Fibroblast of lung (primary cell): ENCODE measurements at regions not wholly inside any gene's neighbourhood (a gene's known extent, or its start where the extent isn't known, plus 50 kb on each side); places are given as distances from the start of the nearest gene placed in this dataset.
A peak's percentile ranks its signal among the peaks of the same experiment; 100 is the strongest.

Source experiments
- DNase-seq, 2 donors: peaks; one replicate each; pipeline versions ENCODE4 v3.0.0 to v3.0.0-alpha.2; 2010; ENCODE audit warnings: low read depth in 2 of 2
- H2AFZ ChIP-seq: 2 replicates; pipeline ENCODE4 v1.5.1; 2012; ENCODE audit warnings: low read length, control low read depth, inconsistent platforms
- H3K27ac ChIP-seq: 2 replicates; pipeline ENCODE4 v1.5.1; 2011; ENCODE audit warnings: low read length, control low read depth; ENCODE audit not compliant: insufficient read depth
- H3K27me3 ChIP-seq: 2 replicates; pipeline ENCODE4 v1.5.1; 2011; ENCODE audit warnings: mild to moderate bottlenecking, low read length; ENCODE audit not compliant: control insufficient read depth, insufficient read depth
- H3K36me3 ChIP-seq: 2 replicates; pipeline ENCODE4 v1.5.1; 2011; ENCODE audit warnings: low read length; ENCODE audit not compliant: control insufficient read depth, insufficient read depth
- H3K4me1 ChIP-seq: 2 replicates; pipeline ENCODE4 v1.5.1; 2011; ENCODE audit warnings: low read length; ENCODE audit not compliant: control insufficient read depth, insufficient read depth; ENCODE audit errors: extremely low read depth
- H3K4me2 ChIP-seq: 2 replicates; pipeline ENCODE4 v1.5.1; 2011; ENCODE audit warnings: low read length, control low read depth; ENCODE audit not compliant: insufficient read depth; ENCODE audit errors: extremely low read depth
- H3K4me3 ChIP-seq, 4 experiments: fragments of 200-600 bp in 1 of 4; sonication (generic) in 1 of 4; replicated peaks in 1 of 4; 2 replicates each; pipeline ENCODE4 v1.5.1; 2011 to 2016; ENCODE audit warnings: low read length in 4 of 4, low read depth in 3 of 4, mild to moderate bottlenecking in 3 of 4, control low read depth in 2 of 4, inconsistent platforms in 1 of 4, mixed read lengths in 1 of 4; ENCODE audit not compliant: insufficient read depth in 1 of 4; ENCODE audit errors: control extremely low read depth in 1 of 4
- H3K79me2 ChIP-seq: 2 replicates; pipeline ENCODE4 v1.5.1; 2012; ENCODE audit warnings: mild to moderate bottlenecking, low read length, inconsistent platforms; ENCODE audit not compliant: control insufficient read depth, insufficient read depth
- H3K9ac ChIP-seq: 2 replicates; pipeline ENCODE4 v1.5.1; 2011; ENCODE audit warnings: mild to moderate bottlenecking, low read length, control low read depth; ENCODE audit not compliant: insufficient read depth
- H3K9me3 ChIP-seq: 2 replicates; pipeline ENCODE4 v1.5.1; 2012; ENCODE audit warnings: low read depth, low read length; ENCODE audit not compliant: control insufficient read depth, insufficient read depth
- H4K20me1 ChIP-seq: 2 replicates; pipeline ENCODE4 v1.5.1; 2011; ENCODE audit warnings: low read length; ENCODE audit not compliant: control insufficient read depth, insufficient read depth; ENCODE audit errors: extremely low read depth
- EZH2 ChIP-seq: IDR thresholded peaks from 2 replicates; pipeline ENCODE4 v1.5.1; 2012; ENCODE audit warnings: low read length, control low read depth, mild to moderate bottlenecking; ENCODE audit errors: missing control alignments
- TF ChIP-seq, protein P1 (sequence below), 2 donors: IDR thresholded peaks in 1 of 2; conservative IDR thresholded peaks in 1 of 2; 1 replicate in 1 of 2; 2 replicates in 1 of 2; pipeline ENCODE4 v1.5.1; 2011 to 2012; ENCODE audit warnings: low read length in 2 of 2, control low read depth in 1 of 2, inconsistent platforms in 1 of 2, low read depth in 1 of 2, mild to moderate bottlenecking in 1 of 2

DNA sequence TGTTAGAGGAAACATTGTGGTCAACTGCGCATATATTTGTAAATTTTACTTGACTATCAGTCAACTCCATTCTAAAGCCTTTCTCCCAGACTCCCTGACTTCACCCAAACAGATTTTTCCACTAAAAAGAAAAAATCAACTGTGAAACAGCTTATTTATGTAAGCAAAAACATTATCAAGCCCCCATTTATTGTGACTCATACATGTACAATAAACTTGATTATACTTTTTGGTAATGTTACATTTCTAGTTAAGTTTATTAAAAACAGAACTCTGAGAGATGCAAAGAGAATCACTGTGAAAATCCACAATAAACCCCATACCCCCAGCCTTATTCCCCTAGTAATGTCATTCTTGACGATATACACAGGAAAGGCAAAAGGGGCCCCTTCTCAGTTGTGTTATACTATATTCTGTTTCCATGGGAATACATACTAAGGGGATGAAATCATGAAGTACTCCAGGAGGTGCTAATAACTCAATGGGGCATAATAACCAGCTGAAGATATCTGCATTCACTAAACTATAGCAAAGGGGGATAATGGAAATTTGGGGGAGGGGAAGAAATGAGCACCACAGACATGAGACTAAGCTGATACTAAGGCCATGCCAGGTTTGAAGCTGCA is 616.0 kb downstream of the ACTL7B start:
- Histone ChIP-seq H3K36me3 (no peaks in the 10 kb centered on the region), H3K4me3 (no peak overlapping the region), H4K20me1 (no peaks in the 10 kb centered on the region), H3K27me3 (no peaks in the 10 kb centered on the region), H3K27ac (no peak overlapping the region), H3K9me3 (no peaks in the 10 kb centered on the region), H3K9ac (no peak overlapping the region), H3K79me2 (no peaks in the 10 kb centered on the region), H2AFZ (no peak overlapping the region), H3K4me1 (no peaks in the 10 kb centered on the region), H3K4me2 (no peak overlapping the region)
- no peak for DNase-seq
- TF ChIP-seq EZH2, result no peak
- TF ChIP-seq, protein P1, sequence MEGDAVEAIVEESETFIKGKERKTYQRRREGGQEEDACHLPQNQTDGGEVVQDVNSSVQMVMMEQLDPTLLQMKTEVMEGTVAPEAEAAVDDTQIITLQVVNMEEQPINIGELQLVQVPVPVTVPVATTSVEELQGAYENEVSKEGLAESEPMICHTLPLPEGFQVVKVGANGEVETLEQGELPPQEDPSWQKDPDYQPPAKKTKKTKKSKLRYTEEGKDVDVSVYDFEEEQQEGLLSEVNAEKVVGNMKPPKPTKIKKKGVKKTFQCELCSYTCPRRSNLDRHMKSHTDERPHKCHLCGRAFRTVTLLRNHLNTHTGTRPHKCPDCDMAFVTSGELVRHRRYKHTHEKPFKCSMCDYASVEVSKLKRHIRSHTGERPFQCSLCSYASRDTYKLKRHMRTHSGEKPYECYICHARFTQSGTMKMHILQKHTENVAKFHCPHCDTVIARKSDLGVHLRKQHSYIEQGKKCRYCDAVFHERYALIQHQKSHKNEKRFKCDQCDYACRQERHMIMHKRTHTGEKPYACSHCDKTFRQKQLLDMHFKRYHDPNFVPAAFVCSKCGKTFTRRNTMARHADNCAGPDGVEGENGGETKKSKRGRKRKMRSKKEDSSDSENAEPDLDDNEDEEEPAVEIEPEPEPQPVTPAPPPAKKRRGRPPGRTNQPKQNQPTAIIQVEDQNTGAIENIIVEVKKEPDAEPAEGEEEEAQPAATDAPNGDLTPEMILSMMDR (conservative IDR thresholded peaks at IDR 0.05 in 1 of 2, IDR thresholded peaks at IDR 0.05 in 1 of 2; ENCODE audit: low read depth in 1 of 2, low read length in 2 of 2), result no peak

DNA sequence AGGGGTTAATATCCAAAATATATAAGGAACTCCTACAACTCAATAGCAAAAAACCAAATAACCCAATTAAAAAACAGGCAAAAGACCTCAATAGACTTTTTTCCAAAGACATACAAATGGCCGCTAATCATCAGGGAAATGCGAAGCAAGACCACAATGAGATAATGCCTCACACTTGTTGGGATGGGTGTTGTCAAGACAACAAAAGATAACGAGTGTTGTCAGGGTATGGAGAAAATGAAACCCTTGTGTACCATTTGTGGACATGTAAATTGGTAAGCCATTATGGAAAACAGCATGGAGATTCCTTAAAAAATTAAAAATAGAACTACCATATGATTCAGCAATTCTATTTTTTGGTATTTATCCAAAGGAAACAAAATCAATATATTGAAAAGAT is 620.2 kb downstream of the ACTL7B start:
- no peak for TF ChIP-seq EZH2
- TF ChIP-seq, protein P1 (conservative IDR thresholded peaks at IDR 0.05 in 1 of 2, IDR thresholded peaks at IDR 0.05 in 1 of 2; ENCODE audit: low read depth in 1 of 2, low read length in 2 of 2), result no peak
- H4K20me1 ChIP-seq, result no peaks in the 10 kb centered on the region
- no peak overlapping the region for H3K9ac ChIP-seq
- H3K27ac ChIP-seq, result no peak overlapping the region
- no peaks in the 10 kb centered on the region for H3K27me3 ChIP-seq
- H3K36me3 ChIP-seq, result no peaks in the 10 kb centered on the region
- H3K79me2 ChIP-seq, result no peaks in the 10 kb centered on the region
- no peak overlapping the region for H2AFZ ChIP-seq
- no peaks in the 10 kb centered on the region for H3K9me3 ChIP-seq
- DNase-seq, result no peak
- no peak overlapping the region for H3K4me3 ChIP-seq
- H3K4me1 ChIP-seq, result no peaks in the 10 kb centered on the region
- no peak overlapping the region for H3K4me2 ChIP-seq

DNA sequence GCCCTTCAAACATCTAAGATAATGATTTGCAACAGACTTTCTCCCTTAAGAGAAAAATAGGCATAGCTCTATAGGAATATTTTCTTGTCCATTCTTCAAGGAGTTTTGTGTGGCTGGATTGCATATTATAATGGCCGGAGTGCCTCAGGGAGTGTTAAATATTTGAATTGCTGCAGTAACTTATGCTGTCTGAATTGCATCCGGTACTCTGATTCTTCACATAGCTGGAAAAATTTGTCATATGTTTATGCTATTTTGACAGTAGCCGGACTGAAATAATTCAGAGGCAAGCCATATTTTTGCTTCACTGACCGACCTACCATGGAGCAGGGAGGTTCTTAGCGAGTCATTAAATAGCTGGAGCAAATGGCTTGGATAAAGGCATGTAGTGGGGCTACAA is 621.0 kb downstream of the ACTL7B start:
- H2AFZ ChIP-seq, result no peak overlapping the region
- H4K20me1 ChIP-seq, result no peaks in the 10 kb centered on the region
- H3K27me3 ChIP-seq, result no peaks in the 10 kb centered on the region

More for the DNA sequence above, 621.0 kb downstream of the ACTL7B start:
- Histone ChIP-seq H3K4me1 (no peaks in the 10 kb centered on the region), H3K79me2 (no peaks in the 10 kb centered on the region), H3K27ac (no peak overlapping the region), H3K9ac (no peak overlapping the region), H3K4me3 (no peak overlapping the region), H3K36me3 (no peaks in the 10 kb centered on the region), H3K9me3 (no peaks in the 10 kb centered on the region), H3K4me2 (no peak overlapping the region)
- no peak for TF ChIP-seq EZH2
- TF ChIP-seq, protein P1 (conservative IDR thresholded peaks at IDR 0.05 in 1 of 2, IDR thresholded peaks at IDR 0.05 in 1 of 2; ENCODE audit: low read depth in 1 of 2, low read length in 2 of 2), result no peak
- peak in 1 of 2 donors; percentile 36 for DNase-seq
